ENCODE measurements at regions not wholly inside any gene's neighbourhood (a gene's known extent, or its start where the extent isn't known, plus 50 kb on each side); places are given as distances from the start of the nearest gene placed in this dataset.

DNA sequence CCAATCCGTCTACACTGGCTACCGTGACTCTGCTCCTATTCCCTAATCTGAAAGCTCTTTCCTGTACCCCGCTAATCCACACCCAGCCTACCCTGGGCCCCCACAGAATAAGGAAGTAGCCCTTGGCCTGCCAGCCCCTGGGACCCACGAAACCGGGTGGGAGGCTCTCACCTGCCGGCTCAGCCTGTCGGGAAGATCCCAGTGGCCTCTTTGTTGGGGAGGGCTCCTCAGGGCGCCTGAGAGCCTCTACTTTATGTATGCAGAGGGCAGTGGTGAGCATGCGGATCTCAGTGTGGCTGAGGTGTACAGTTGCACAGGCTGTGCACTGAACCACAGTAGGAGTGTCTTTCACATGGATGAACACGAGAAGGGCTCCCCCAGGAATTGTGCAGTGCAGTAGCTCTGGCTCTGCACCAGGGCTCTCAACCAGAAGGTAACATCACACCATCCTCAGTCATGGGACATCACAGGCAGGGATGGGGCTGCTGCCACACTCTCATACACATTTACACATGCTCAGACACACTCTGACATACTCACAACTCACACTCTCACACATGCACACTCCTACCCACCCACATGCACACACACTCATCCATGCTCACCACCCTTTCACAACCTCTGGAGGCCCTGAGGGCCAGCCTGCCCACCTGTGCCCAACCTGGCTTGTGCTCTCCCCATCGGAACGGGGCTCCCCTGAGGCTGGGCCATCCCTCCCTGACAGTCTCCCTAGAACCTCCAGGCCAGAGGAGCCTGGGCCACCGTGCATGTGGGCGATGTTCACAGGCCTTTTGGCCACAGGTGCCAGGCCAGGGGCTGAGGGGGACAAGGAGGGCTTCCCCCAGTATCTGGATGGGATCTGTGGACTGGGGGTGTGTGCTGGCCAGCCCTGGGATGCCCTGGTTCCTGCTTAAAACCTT lies 135.0 kb downstream of the URI1 start (continued):
- no peak for TF ChIP-seq MAFK (IDR thresholded peaks at IDR 0.05; ENCODE audit: low read depth, low read length)

Measured in H1 (cell line).